ENCODE measurements at regions not wholly inside any gene's neighbourhood (a gene's known extent, or its start where the extent isn't known, plus 50 kb on each side); places are given as distances from the start of the nearest gene placed in this dataset.

- Histone ChIP-seq H3K4me2 (replicated peaks; ENCODE audit: extremely low read depth, low read length, poor library complexity, severe bottlenecking) (no peak overlapping the region), H3K27me3 (ENCODE audit: control insufficient read depth in 2 of 2, insufficient read depth in 2 of 2, low read length in 2 of 2) (no peaks in the 10 kb centered on the region), H3K9me3 (replicated peaks in 1 of 2; ENCODE audit: control insufficient read depth in 1 of 2, insufficient read depth in 1 of 2, low read length in 2 of 2) (peaks cover 0 to 6% of the 10 kb centered on the region in 2 donors), H2AFZ (ENCODE audit: insufficient read depth, low read depth, low read length, poor library complexity, severe bottlenecking) (no peak overlapping the region), H3K79me2 (ENCODE audit: insufficient read depth, low read length) (no peaks in the 10 kb centered on the region), H4K20me1 (ENCODE audit: insufficient read depth, low read length) (no peaks in the 10 kb centered on the region), H3K4me1 (ENCODE audit: control insufficient read depth in 1 of 2, insufficient read depth in 2 of 2, low read length in 2 of 2) (no peaks in the 10 kb centered on the region), H3K27ac (ENCODE audit: low read depth in 1 of 2, low read length in 2 of 2) (no peak overlapping the region), H3K4me3 (replicated peaks in 1 of 3; ENCODE audit: low read depth in 2 of 3, low read length in 3 of 3) (no peak overlapping the region), H3K9ac (ENCODE audit: insufficient read depth, low read length, poor library complexity, severe bottlenecking) (no peak overlapping the region), H3K36me3 (replicated peaks in 1 of 2; ENCODE audit: control insufficient read depth in 1 of 2, insufficient read depth in 2 of 2, low read length in 2 of 2) (no peaks in the 10 kb centered on the region)
- no peak for DNase-seq
- Mint-ChIP-seq H3K36me3 (no peaks in the 10 kb centered on the region), H3K4me1 (no peaks in the 10 kb centered on the region), H3K9me3 (peaks cover 0 to 6% (median 2%) of the 10 kb centered on the region in 7 donors), H3K4me3 (no peak overlapping the region), H3K27ac (no peak overlapping the region), H3K27me3 (ENCODE audit: low read depth in 3 of 3) (peaks cover 0 to 2% (median 0%) of the 10 kb centered on the region in 3 donors)
- TF ChIP-seq, protein P1, sequence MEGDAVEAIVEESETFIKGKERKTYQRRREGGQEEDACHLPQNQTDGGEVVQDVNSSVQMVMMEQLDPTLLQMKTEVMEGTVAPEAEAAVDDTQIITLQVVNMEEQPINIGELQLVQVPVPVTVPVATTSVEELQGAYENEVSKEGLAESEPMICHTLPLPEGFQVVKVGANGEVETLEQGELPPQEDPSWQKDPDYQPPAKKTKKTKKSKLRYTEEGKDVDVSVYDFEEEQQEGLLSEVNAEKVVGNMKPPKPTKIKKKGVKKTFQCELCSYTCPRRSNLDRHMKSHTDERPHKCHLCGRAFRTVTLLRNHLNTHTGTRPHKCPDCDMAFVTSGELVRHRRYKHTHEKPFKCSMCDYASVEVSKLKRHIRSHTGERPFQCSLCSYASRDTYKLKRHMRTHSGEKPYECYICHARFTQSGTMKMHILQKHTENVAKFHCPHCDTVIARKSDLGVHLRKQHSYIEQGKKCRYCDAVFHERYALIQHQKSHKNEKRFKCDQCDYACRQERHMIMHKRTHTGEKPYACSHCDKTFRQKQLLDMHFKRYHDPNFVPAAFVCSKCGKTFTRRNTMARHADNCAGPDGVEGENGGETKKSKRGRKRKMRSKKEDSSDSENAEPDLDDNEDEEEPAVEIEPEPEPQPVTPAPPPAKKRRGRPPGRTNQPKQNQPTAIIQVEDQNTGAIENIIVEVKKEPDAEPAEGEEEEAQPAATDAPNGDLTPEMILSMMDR (IDR thresholded peaks at IDR 0.05) = no peak
- 96% methylated on average over 4 of the region's 7 CpGs for WGBS (ENCODE audit: insufficient coverage)
- intact Hi-C loops (cut with micrococcal nuclease) = loop anchor here in 1 of 2 donors (10.0 kb wide), 1 partner anchor 354 kb away; no protein-coding TSS in a partner anchor
These were observed 293.2 kb downstream of the DUSP10 start for GRCh38 chr1:221448585-221449175.

DNA sequence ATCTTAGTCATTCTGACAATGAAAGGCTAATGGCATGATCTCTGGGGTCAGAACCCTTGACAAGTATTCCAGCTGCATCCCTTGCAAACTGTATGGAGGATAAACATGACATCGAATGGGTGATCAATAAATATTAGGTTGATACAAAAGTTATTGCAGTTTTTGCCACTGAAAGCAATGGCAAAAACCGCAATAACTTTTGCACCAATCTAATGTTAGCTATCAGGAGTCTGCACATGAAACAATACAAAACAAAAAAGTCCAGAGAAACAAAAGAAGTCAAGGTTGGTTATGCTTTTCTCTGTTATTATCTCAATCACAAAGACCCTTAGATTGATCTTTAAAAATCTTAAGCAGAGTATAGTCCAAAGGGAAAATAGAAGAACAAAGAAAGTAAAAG is 292.7 kb downstream of the DUSP10 start:
- no peaks in the 10 kb centered on the region for H3K4me1 Mint-ChIP-seq
- no peaks in the 10 kb centered on the region for H3K36me3 Mint-ChIP-seq
- H3K27me3 ChIP-seq (ENCODE audit: control insufficient read depth in 2 of 2, insufficient read depth in 2 of 2, low read length in 2 of 2) = no peaks in the 10 kb centered on the region
- H3K9me3 Mint-ChIP-seq = peaks cover 0 to 6% (median 3%) of the 10 kb centered on the region in 7 donors
- no peak overlapping the region for H3K9ac ChIP-seq (ENCODE audit: insufficient read depth, low read length, poor library complexity, severe bottlenecking)
- no peaks in the 10 kb centered on the region for H3K79me2 ChIP-seq (ENCODE audit: insufficient read depth, low read length)
- no peak overlapping the region for H2AFZ ChIP-seq (ENCODE audit: insufficient read depth, low read depth, low read length, poor library complexity, severe bottlenecking)
- peaks cover 0 to 6% of the 10 kb centered on the region in 2 donors for H3K9me3 ChIP-seq (replicated peaks in 1 of 2; ENCODE audit: control insufficient read depth in 1 of 2, insufficient read depth in 1 of 2, low read length in 2 of 2)
- no peaks in the 10 kb centered on the region for H3K36me3 ChIP-seq (replicated peaks in 1 of 2; ENCODE audit: control insufficient read depth in 1 of 2, insufficient read depth in 2 of 2, low read length in 2 of 2)
- DNase-seq = no peak
- H4K20me1 ChIP-seq (ENCODE audit: insufficient read depth, low read length) = no peaks in the 10 kb centered on the region
- no peak overlapping the region for H3K4me2 ChIP-seq (replicated peaks; ENCODE audit: extremely low read depth, low read length, poor library complexity, severe bottlenecking)
- H3K27ac Mint-ChIP-seq = no peak overlapping the region
- TF ChIP-seq, protein P1 (IDR thresholded peaks at IDR 0.05) = no peak
- WGBS (ENCODE audit: insufficient coverage) = no CpG with 5 or more reads among the region's 2 CpGs
- intact Hi-C loops (cut with micrococcal nuclease) = loop anchor here in 1 of 2 donors (10.0 kb wide), 1 partner anchor 354 kb away; no protein-coding TSS in a partner anchor
- peaks cover 0 to 2% (median 0%) of the 10 kb centered on the region in 3 donors for H3K27me3 Mint-ChIP-seq (ENCODE audit: low read depth in 3 of 3)
- no peak overlapping the region for H3K27ac ChIP-seq (ENCODE audit: low read depth in 1 of 2, low read length in 2 of 2)
- no peaks in the 10 kb centered on the region for H3K4me1 ChIP-seq (ENCODE audit: control insufficient read depth in 1 of 2, insufficient read depth in 2 of 2, low read length in 2 of 2)
- no peak overlapping the region for H3K4me3 ChIP-seq (replicated peaks in 1 of 3; ENCODE audit: low read depth in 2 of 3, low read length in 3 of 3)
- no peak overlapping the region for H3K4me3 Mint-ChIP-seq

Data from CD14-positive monocyte (primary cell).